ENCODE measurements at regions not wholly inside any gene's neighbourhood (a gene's known extent, or its start where the extent isn't known, plus 50 kb on each side); places are given as distances from the start of the nearest gene placed in this dataset.

- TF ChIP-seq CTCF (optimal IDR thresholded peaks at IDR 0.05 in 1 of 3, IDR thresholded peaks at IDR 0.05 in 1 of 3, conservative IDR thresholded peaks at IDR 0.05 in 1 of 3; ENCODE audit: extremely low read depth in 1 of 3, insufficient read depth in 2 of 3, low read length in 3 of 3) (no peak), EZH2 (IDR thresholded peaks at IDR 0.05; ENCODE audit: low read length) (no peak)
Observed at GRCh38 chr2:239700686-239701345, 300.0 kb upstream of the HDAC4 start.

All from keratinocyte (primary cell).